Hepatocyte (in vitro differentiated cells): ENCODE measurements at regions not wholly inside any gene's neighbourhood (a gene's known extent, or its start where the extent isn't known, plus 50 kb on each side); places are given as distances from the start of the nearest gene placed in this dataset.

Experiments
- CTCF ChIP-seq: fragments of 200-600 bp; sonication (generic); IDR thresholded peaks from 2 replicates; pipeline ENCODE4 v1.5.1; 2016; ENCODE audit warnings: antibody characterized with exemption, mild to moderate bottlenecking; ENCODE audit not compliant: poor library complexity
- EZH2 ChIP-seq: fragments of 200-600 bp; sonication (generic); IDR thresholded peaks from 2 replicates; pipeline ENCODE4 v1.6.1; 2016; ENCODE audit warnings: antibody characterized with exemption, mild to moderate bottlenecking, borderline replicate concordance

GRCh38 chr22:49306632-49307480 is 520.8 kb downstream of the BRD1 start:
- TF ChIP-seq CTCF: no peak
- TF ChIP-seq EZH2: no peak
